GM23248 (cell line): ENCODE measurements at regions not wholly inside any gene's neighbourhood (a gene's known extent, or its start where the extent isn't known, plus 50 kb on each side); places are given as distances from the start of the nearest gene placed in this dataset. TPM values are rescaled to one million over a fixed set of nuclear protein-coding genes. Genes with fewer than 3 reads are reported as not detected.

Experiments used
- DNase-seq: peaks from one replicate; pipeline ENCODE4 v3.0.0-alpha.2; 2015
- H2AFZ ChIP-seq: fragments of 200-600 bp; sonication (generic); 2 replicates; pipeline ENCODE4 v1.6.1; 2016; ENCODE audit warnings: antibody characterized with exemption
- H3F3A ChIP-seq: fragments of 200-600 bp; sonication (generic); 2 replicates; pipeline ENCODE4 v1.6.1; 2016; ENCODE audit warnings: mild to moderate bottlenecking, antibody characterized with exemption, mixed run types; ENCODE audit not compliant: insufficient read depth
- H3K27ac ChIP-seq: fragments of 200-600 bp; sonication (generic); 2 replicates; pipeline ENCODE4 v1.5.1; 2016; ENCODE audit warnings: mild to moderate bottlenecking
- H3K27me3 ChIP-seq: fragments of 200-600 bp; sonication (generic); replicated peaks from 2 replicates; pipeline ENCODE4 v1.6.1; 2016; ENCODE audit warnings: mild to moderate bottlenecking; ENCODE audit not compliant: insufficient read depth
- H3K36me3 ChIP-seq: fragments of 200-600 bp; sonication (generic); 2 replicates; pipeline ENCODE4 v1.6.1; 2016; ENCODE audit warnings: low read depth, mild to moderate bottlenecking
- H3K4me1 ChIP-seq: fragments of 200-600 bp; sonication (generic); 2 replicates; pipeline ENCODE4 v1.6.1; 2016; ENCODE audit warnings: mild to moderate bottlenecking; ENCODE audit not compliant: insufficient read depth
- H3K4me2 ChIP-seq: fragments of 200-600 bp; sonication (generic); one replicate; pipeline ENCODE4 v1.6.1; 2016; ENCODE audit warnings: mild to moderate bottlenecking; ENCODE audit not compliant: unreplicated experiment
- H3K4me3 ChIP-seq: fragments of 200-600 bp; sonication (generic); 2 replicates; pipeline ENCODE4 v1.5.1; 2016; ENCODE audit warnings: mild to moderate bottlenecking
- H3K79me2 ChIP-seq: fragments of 200-600 bp; sonication (generic); 2 replicates; pipeline ENCODE4 v1.6.1; 2016; ENCODE audit warnings: mild to moderate bottlenecking; ENCODE audit not compliant: insufficient read depth
- H3K9ac ChIP-seq: fragments of 200-600 bp; sonication (generic); 2 replicates; pipeline ENCODE4 v1.6.1; 2016; ENCODE audit warnings: mild to moderate bottlenecking
- H3K9me2 ChIP-seq: fragments of 200-600 bp; sonication (generic); 2 replicates; pipeline ENCODE4 v1.6.1; 2016; ENCODE audit warnings: mixed run types, mild to moderate bottlenecking, moderate library complexity; ENCODE audit not compliant: insufficient read depth
- H3K9me3 ChIP-seq: fragments of 200-600 bp; sonication (generic); one replicate; pipeline ENCODE4 v1.6.1; 2017; ENCODE audit warnings: low read depth
- H4K20me1 ChIP-seq: fragments of 200-600 bp; sonication (generic); 2 replicates; pipeline ENCODE4 v1.6.0; 2016; ENCODE audit not compliant: insufficient read depth
- EZH2 ChIP-seq: fragments of 200-600 bp; sonication (generic); IDR thresholded peaks from 2 replicates; pipeline ENCODE4 v1.6.1; 2018; ENCODE audit warnings: antibody characterized with exemption, mild to moderate bottlenecking; ENCODE audit not compliant: insufficient read depth, poor library complexity, severe bottlenecking
- EZH2phosphoT487 ChIP-seq: fragments of 200-600 bp; sonication (generic); IDR thresholded peaks from 2 replicates; pipeline ENCODE4 v1.6.1; 2018; ENCODE audit warnings: antibody characterized with exemption, moderate library complexity, mild to moderate bottlenecking, low read depth; ENCODE audit not compliant: insufficient read depth
- in situ Hi-C: fragments of 300-500 bp; cut with MboI; formaldehyde crosslinking; loops from 2 replicates; pipeline ENCODE4 v1.15.0; 2020
- microRNA-seq: library from miRNA; unstranded; fragments of <30 nt; microRNA quantifications from one replicate; pipeline ENCODE4, GENCODE V29; 2016; ENCODE audit warnings: borderline number of aligned reads
- small RNA-seq: library from RNA; depleted of rRNA; stranded (forward); fragments of <200 nt; gene quantifications from one replicate; pipeline ENCODE3, GENCODE V24; 2014; ENCODE audit warnings: low read depth, low replicate concordance

GRCh38 chr2:12666445-12666844 lies 50.3 kb upstream of the TRIB2 start:
- no peaks in the 10 kb centered on the region for H3K4me1 ChIP-seq
- H3K79me2 ChIP-seq: no peaks in the 10 kb centered on the region
- no peak overlapping the region for H3K9ac ChIP-seq
- TF ChIP-seq EZH2 (no peak), EZH2phosphoT487 (no peak)
- no peaks in the 10 kb centered on the region for H3K27me3 ChIP-seq
- peaks cover 6% of the 10 kb centered on the region for H3K9me3 ChIP-seq
- H4K20me1 ChIP-seq: no peaks in the 10 kb centered on the region
- H3K27ac ChIP-seq: no peak overlapping the region
- H3K4me3 ChIP-seq: no peak overlapping the region
- no peaks in the 10 kb centered on the region for H3K9me2 ChIP-seq
- no peak overlapping the region for H2AFZ ChIP-seq
- no peak for DNase-seq
- no peaks in the 10 kb centered on the region for H3F3A ChIP-seq
- in situ Hi-C loops: no loop called here
- H3K36me3 ChIP-seq: no peaks in the 10 kb centered on the region
- H3K4me2 ChIP-seq: no peak overlapping the region

Small RNA genes lying in the stretch of these regions (microRNA-seq; reads per million reads assigned to microRNA genes)
- gene MIR3681: not detected

Small RNA genes lying in the stretch of these regions (small RNA-seq; reads per million reads assigned to genes)
- gene MIR3681 (not detected), gene RF00093 (not detected), gene RNU6-843P (not detected)
